ENCODE measurements at regions not wholly inside any gene's neighbourhood (a gene's known extent, or its start where the extent isn't known, plus 50 kb on each side); places are given as distances from the start of the nearest gene placed in this dataset.

DNA sequence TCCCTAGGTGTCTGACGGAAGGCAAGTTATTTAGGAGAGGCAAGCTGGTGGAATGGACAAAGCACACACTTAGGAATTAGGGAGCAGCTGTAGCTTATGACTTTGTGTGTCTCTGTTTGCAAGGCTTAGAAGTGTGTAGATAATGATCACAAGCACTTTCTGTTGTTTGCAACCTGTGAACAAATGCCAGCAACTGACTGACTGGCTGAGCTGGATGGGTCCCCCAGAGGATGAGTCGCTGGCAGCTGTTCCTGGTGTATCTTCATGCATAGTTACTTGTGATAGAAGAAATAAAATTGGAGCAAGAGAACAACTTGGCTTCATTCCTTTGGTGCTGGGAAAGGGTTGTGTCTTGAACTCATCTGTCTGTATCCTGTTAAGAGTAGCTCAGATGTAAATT is 64.2 kb upstream of the BEND4 start:
- TF ChIP-seq, protein P1, sequence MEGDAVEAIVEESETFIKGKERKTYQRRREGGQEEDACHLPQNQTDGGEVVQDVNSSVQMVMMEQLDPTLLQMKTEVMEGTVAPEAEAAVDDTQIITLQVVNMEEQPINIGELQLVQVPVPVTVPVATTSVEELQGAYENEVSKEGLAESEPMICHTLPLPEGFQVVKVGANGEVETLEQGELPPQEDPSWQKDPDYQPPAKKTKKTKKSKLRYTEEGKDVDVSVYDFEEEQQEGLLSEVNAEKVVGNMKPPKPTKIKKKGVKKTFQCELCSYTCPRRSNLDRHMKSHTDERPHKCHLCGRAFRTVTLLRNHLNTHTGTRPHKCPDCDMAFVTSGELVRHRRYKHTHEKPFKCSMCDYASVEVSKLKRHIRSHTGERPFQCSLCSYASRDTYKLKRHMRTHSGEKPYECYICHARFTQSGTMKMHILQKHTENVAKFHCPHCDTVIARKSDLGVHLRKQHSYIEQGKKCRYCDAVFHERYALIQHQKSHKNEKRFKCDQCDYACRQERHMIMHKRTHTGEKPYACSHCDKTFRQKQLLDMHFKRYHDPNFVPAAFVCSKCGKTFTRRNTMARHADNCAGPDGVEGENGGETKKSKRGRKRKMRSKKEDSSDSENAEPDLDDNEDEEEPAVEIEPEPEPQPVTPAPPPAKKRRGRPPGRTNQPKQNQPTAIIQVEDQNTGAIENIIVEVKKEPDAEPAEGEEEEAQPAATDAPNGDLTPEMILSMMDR (conservative IDR thresholded peaks at IDR 0.05): no peak
- TF ChIP-seq EZH2 (IDR thresholded peaks at IDR 0.05; ENCODE audit: low read depth): no peak
